ENCODE measurements at regions not wholly inside any gene's neighbourhood (a gene's known extent, or its start where the extent isn't known, plus 50 kb on each side); places are given as distances from the start of the nearest gene placed in this dataset.

- DNase-seq: no peak
These were observed 108.1 kb downstream of the RBM43 start for GRCh38 chr2:151153601-151154000.

- no peak for DNase-seq
These were observed 111.0 kb downstream of the RBM43 start for GRCh38 chr2:151150331-151151320.

- no peak for DNase-seq
These were observed 123.2 kb downstream of the RBM43 start for GRCh38 chr2:151138507-151138906.

- no peak for DNase-seq
These were observed 124.1 kb downstream of the RBM43 start for GRCh38 chr2:151137526-151137925.

- DNase-seq: no peak
These were observed 141.7 kb downstream of the RBM43 start for GRCh38 chr2:151120011-151120410.

- no peak for DNase-seq
These were observed 142.3 kb downstream of the RBM43 start for GRCh38 chr2:151119374-151119773.

GRCh38 chr2:151118269-151118668 is 143.4 kb downstream of the RBM43 start:
- no peak for DNase-seq

GRCh38 chr2:151114874-151115273 is 146.8 kb downstream of the RBM43 start:
- DNase-seq: no peak

GRCh38 chr2:151113318-151113717 is 148.3 kb downstream of the RBM43 start:
- DNase-seq: no peak

- DNase-seq: no peak
These were observed 149.9 kb downstream of the RBM43 start for GRCh38 chr2:151111599-151112278.

- no peak for DNase-seq
These were observed 154.7 kb downstream of the RBM43 start for GRCh38 chr2:151106805-151107506.

GRCh38 chr2:151103551-151103950 is 158.1 kb downstream of the RBM43 start:
- no peak for DNase-seq

- no peak for DNase-seq
These were observed 159.4 kb downstream of the RBM43 start for GRCh38 chr2:151102226-151102625.

- DNase-seq: no peak
These were observed 162.8 kb downstream of the RBM43 start for GRCh38 chr2:151098841-151099240.

GRCh38 chr2:151097895-151098294 is 163.8 kb downstream of the RBM43 start:
- DNase-seq: no peak

GRCh38 chr2:151097128-151097527 is 164.5 kb downstream of the RBM43 start:
- DNase-seq: no peak

GRCh38 chr2:151096235-151096634 is 165.4 kb downstream of the RBM43 start:
- DNase-seq: no peak

- no peak for DNase-seq
These were observed 166.2 kb downstream of the RBM43 start for GRCh38 chr2:151095463-151095862.

- no peak for DNase-seq
These were observed 170.1 kb downstream of the RBM43 start for GRCh38 chr2:151091583-151091982.

- no peak for DNase-seq
These were observed 174.3 kb downstream of the RBM43 start for GRCh38 chr2:151087377-151087776.

- no peak for DNase-seq
These were observed 176.5 kb downstream of the RBM43 start for GRCh38 chr2:151085181-151085611.

GRCh38 chr2:151083856-151084795 is 177.5 kb downstream of the RBM43 start:
- no peak for DNase-seq
